RWPE2 (cell line): ENCODE measurements at regions not wholly inside any gene's neighbourhood (a gene's known extent, or its start where the extent isn't known, plus 50 kb on each side); places are given as distances from the start of the nearest gene placed in this dataset.

Experiments used
- ATAC-seq: fragments of 200-7000 bp; cut with Tn5 transposase; 3 replicates; pipeline ENCODE4 v1.9.1; 2021; ENCODE audit warnings: low read depth
- DNase-seq: peaks from one replicate; pipeline ENCODE4 v3.0.0-alpha.2; 2020; ENCODE audit warnings: low spot score
- H3K27ac ChIP-seq: fragments of 450-650 bp; 2 replicates; pipeline ENCODE4 v1.5.1; 2017; ENCODE audit warnings: mild to moderate bottlenecking; ENCODE audit not compliant: poor library complexity, severe bottlenecking
- H3K27me3 ChIP-seq: fragments of 250-450 bp; sonication (Bioruptor Pico); 2 replicates; pipeline ENCODE4 v1.5.1; 2021; ENCODE audit warnings: mild to moderate bottlenecking, moderate library complexity; ENCODE audit not compliant: insufficient read depth, poor library complexity, severe bottlenecking
- H3K36me3 ChIP-seq: fragments of 250-450 bp; sonication (Bioruptor Pico); 2 replicates; pipeline ENCODE4 v1.5.1; 2020; ENCODE audit warnings: low read depth, mild to moderate bottlenecking, moderate library complexity
- H3K4me1 ChIP-seq: fragments of 250-450 bp; sonication (Bioruptor Pico); 2 replicates; pipeline ENCODE4 v1.5.1; 2021; ENCODE audit warnings: mild to moderate bottlenecking, moderate library complexity; ENCODE audit not compliant: insufficient read depth, poor library complexity, severe bottlenecking
- H3K4me3 ChIP-seq: fragments of 250-450 bp; sonication (Bioruptor Pico); 2 replicates; pipeline ENCODE4 v1.5.1; 2021; ENCODE audit warnings: mild to moderate bottlenecking, moderate library complexity; ENCODE audit not compliant: severe bottlenecking
- H3K9me3 ChIP-seq: fragments of 250-450 bp; sonication (Bioruptor Pico); 2 replicates; pipeline ENCODE4 v1.5.1; 2021; ENCODE audit warnings: mild to moderate bottlenecking, moderate library complexity; ENCODE audit not compliant: severe bottlenecking
- CTCF ChIP-seq: fragments of 450-650 bp; IDR thresholded peaks from one replicate; pipeline ENCODE4 v1.5.1; 2017; ENCODE audit warnings: mild to moderate bottlenecking, moderate library complexity; ENCODE audit not compliant: poor library complexity, severe bottlenecking

GRCh38 chr6:22657352-22657980, 88.1 kb downstream of the HDGFL1 start:
- Histone ChIP-seq H3K27me3 (no peaks in the 10 kb centered on the region), H3K4me3 (no peak overlapping the region), H3K36me3 (no peaks in the 10 kb centered on the region), H3K9me3 (no peaks in the 10 kb centered on the region), H3K27ac (no peak overlapping the region), H3K4me1 (peaks cover 5% of the 10 kb centered on the region)
- TF ChIP-seq CTCF, result no peak
- ATAC-seq (no peak), DNase-seq (no peak)

- no peak overlapping the region for H3K27ac ChIP-seq
- H3K27me3 ChIP-seq, result no peaks in the 10 kb centered on the region
- TF ChIP-seq CTCF, result no peak
- ATAC-seq (no peak), DNase-seq (no peak)
- H3K4me1 ChIP-seq, result peaks cover 5% of the 10 kb centered on the region
- H3K4me3 ChIP-seq, result no peak overlapping the region
- no peaks in the 10 kb centered on the region for H3K9me3 ChIP-seq
- no peaks in the 10 kb centered on the region for H3K36me3 ChIP-seq
Observed at GRCh38 chr6:22658183-22658582, 88.8 kb downstream of the HDGFL1 start.

- Histone ChIP-seq H3K9me3 (no peaks in the 10 kb centered on the region), H3K36me3 (no peaks in the 10 kb centered on the region), H3K27ac (no peak overlapping the region), H3K4me1 (peaks cover 2% of the 10 kb centered on the region), H3K27me3 (no peaks in the 10 kb centered on the region), H3K4me3 (no peak overlapping the region)
- TF ChIP-seq CTCF, result no peak
- DNase-seq (no peak), ATAC-seq (no peak)
Observed at GRCh38 chr6:22658934-22659333, 89.6 kb downstream of the HDGFL1 start.

GRCh38 chr6:22664968-22665367, 95.6 kb downstream of the HDGFL1 start:
- Histone ChIP-seq H3K4me1 (no peaks in the 10 kb centered on the region), H3K4me3 (no peak overlapping the region), H3K9me3 (no peaks in the 10 kb centered on the region), H3K27ac (no peak overlapping the region), H3K27me3 (no peaks in the 10 kb centered on the region), H3K36me3 (no peaks in the 10 kb centered on the region)
- no peak for DNase-seq
- TF ChIP-seq CTCF, result no peak
- ATAC-seq, result peak; percentile 33; the same call in 1 of the 3 replicates

GRCh38 chr6:22666021-22666420, 96.7 kb downstream of the HDGFL1 start:
- H3K36me3 ChIP-seq, result no peaks in the 10 kb centered on the region
- H3K4me3 ChIP-seq, result no peak overlapping the region
- no peak overlapping the region for H3K27ac ChIP-seq
- no peaks in the 10 kb centered on the region for H3K4me1 ChIP-seq
- ATAC-seq (no peak), DNase-seq (no peak)
- H3K27me3 ChIP-seq, result no peaks in the 10 kb centered on the region
- no peaks in the 10 kb centered on the region for H3K9me3 ChIP-seq
- no peak for TF ChIP-seq CTCF
